GM23248 (cell line): ENCODE measurements at regions not wholly inside any gene's neighbourhood (a gene's known extent, or its start where the extent isn't known, plus 50 kb on each side); places are given as distances from the start of the nearest gene placed in this dataset.

Source experiments
- EZH2 ChIP-seq: fragments of 200-600 bp; sonication (generic); IDR thresholded peaks from 2 replicates; pipeline ENCODE4 v1.6.1; 2018; ENCODE audit warnings: antibody characterized with exemption, mild to moderate bottlenecking; ENCODE audit not compliant: insufficient read depth, poor library complexity, severe bottlenecking
- EZH2phosphoT487 ChIP-seq: fragments of 200-600 bp; sonication (generic); IDR thresholded peaks from 2 replicates; pipeline ENCODE4 v1.6.1; 2018; ENCODE audit warnings: antibody characterized with exemption, moderate library complexity, mild to moderate bottlenecking, low read depth; ENCODE audit not compliant: insufficient read depth

DNA sequence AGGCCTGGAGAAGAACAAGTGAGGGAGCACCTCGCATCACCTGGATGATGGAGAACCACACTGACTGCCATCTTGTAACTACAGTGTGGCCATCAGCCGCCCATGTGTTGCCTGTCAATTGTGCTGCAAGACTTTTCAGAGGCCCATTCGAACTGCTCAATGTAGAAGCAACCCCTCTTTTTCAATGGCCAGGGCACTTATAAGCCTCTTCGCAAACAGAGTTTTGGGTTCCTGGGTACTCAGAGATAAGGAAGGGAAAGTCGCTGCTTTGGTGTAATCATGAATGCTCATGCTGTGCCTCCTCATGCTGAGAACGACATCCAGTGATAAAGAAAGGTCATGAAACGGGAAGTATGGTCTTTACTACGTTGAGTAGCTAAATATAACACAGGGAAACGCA is 143.9 kb upstream of the SLC39A10 start:
- TF ChIP-seq EZH2phosphoT487, result no peak
- no peak for TF ChIP-seq EZH2
